ENCODE measurements at regions not wholly inside any gene's neighbourhood (a gene's known extent, or its start where the extent isn't known, plus 50 kb on each side); places are given as distances from the start of the nearest gene placed in this dataset.

DNA sequence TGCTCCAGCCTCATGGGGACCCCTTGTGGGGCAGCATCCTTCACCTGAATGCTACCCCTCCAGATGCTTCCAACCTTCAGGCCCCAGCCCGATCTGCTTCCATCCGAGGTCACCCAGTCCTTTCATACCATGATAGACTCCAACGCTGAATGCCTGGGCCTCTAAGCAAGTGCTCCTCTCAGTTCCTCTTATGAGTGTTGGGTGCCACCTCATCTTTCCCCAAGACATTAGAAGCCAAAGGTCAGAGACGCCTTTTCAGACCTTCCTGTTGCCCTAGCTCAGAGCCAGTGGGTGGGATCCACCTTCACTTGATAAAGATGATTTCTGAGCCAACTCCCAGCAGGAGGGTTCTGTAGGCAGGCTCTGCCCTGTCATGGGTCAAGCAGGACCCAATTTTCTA lies 174.5 kb upstream of the MGAT5 start:
- no peaks in the 10 kb centered on the region for H3K27me3 ChIP-seq (ENCODE audit: insufficient read depth, low read depth, low read length)
- no peaks in the 10 kb centered on the region for H4K20me1 ChIP-seq (ENCODE audit: insufficient read depth)
- no peak overlapping the region for H3K4me2 ChIP-seq (ENCODE audit: low read length)
- no peaks in the 10 kb centered on the region for H3K36me3 ChIP-seq (ENCODE audit: insufficient read depth, low read length)
- no peak overlapping the region for H2AFZ ChIP-seq (ENCODE audit: low read depth, low read length)
- no peak overlapping the region for H3K4me3 ChIP-seq (ENCODE audit: low read length)
- H3K9me2 ChIP-seq (ENCODE audit: insufficient read depth, low read length): no peaks in the 10 kb centered on the region
- TF ChIP-seq POLR2AphosphoS5 (IDR thresholded peaks at IDR 0.05) (no peak), CTCF (IDR thresholded peaks at IDR 0.05; ENCODE audit: poor library complexity, severe bottlenecking) (no peak), RAD21 (conservative IDR thresholded peaks at IDR 0.05) (no peak)
- H3K79me2 ChIP-seq (replicated peaks; ENCODE audit: insufficient read depth, low read length): no peaks in the 10 kb centered on the region
- no peaks in the 10 kb centered on the region for H3K9me3 ChIP-seq (ENCODE audit: low read length)
- H3K9ac ChIP-seq (ENCODE audit: low read length): no peak overlapping the region
- H3K27ac ChIP-seq (ENCODE audit: low read length): no peak overlapping the region
- H3F3A ChIP-seq (ENCODE audit: insufficient read depth, low read length, poor library complexity, severe bottlenecking): no peaks in the 10 kb centered on the region

DNA sequence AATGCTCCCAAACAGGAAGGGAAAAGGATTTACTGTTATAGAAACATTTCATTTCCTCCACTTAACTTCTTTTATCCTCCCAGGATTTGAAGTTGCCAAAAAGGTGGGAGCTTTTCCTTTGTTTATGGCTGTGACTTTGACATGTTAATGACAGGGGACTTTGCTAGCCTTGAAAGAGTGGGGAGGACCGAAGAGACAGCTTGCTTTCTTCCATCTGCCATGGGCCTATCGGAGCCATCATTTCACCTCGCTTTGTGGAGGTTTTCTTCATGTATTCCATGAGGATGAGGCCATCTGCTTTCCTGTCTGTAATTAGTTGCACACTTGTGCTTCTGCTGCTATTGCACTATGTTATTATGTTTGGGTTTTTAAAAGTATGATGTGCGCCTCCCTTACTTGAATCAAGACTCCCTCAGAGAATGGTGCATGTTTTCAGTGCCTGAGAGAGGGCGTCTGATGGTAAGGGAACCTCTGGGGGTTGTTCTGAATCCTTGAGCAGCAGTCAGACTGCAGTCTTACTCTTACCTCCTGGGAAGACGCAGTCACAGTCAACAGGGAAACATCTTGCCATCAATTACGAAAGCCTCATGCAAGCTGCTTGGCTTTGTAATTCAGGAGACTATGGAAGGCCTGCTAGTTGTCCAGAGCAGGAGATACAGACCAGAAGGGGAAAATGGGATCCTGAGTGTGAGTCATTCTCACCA lies 173.3 kb upstream of the MGAT5 start:
- Histone ChIP-seq H3K4me3 (ENCODE audit: low read length) (no peak overlapping the region), H3K4me2 (ENCODE audit: low read length) (no peak overlapping the region), H3K36me3 (ENCODE audit: insufficient read depth, low read length) (no peaks in the 10 kb centered on the region), H2AFZ (ENCODE audit: low read depth, low read length) (no peak overlapping the region), H3K9me2 (ENCODE audit: insufficient read depth, low read length) (no peaks in the 10 kb centered on the region), H3K9me3 (ENCODE audit: low read length) (no peaks in the 10 kb centered on the region), H3K27me3 (ENCODE audit: insufficient read depth, low read depth, low read length) (no peaks in the 10 kb centered on the region), H3F3A (ENCODE audit: insufficient read depth, low read length, poor library complexity, severe bottlenecking) (no peaks in the 10 kb centered on the region), H3K9ac (ENCODE audit: low read length) (no peak overlapping the region), H3K27ac (ENCODE audit: low read length) (no peak overlapping the region), H4K20me1 (ENCODE audit: insufficient read depth) (no peaks in the 10 kb centered on the region), H3K79me2 (replicated peaks; ENCODE audit: insufficient read depth, low read length) (no peaks in the 10 kb centered on the region)
- TF ChIP-seq SMC3 (conservative IDR thresholded peaks at IDR 0.05; ENCODE audit: poor library complexity) (no peak), POLR2AphosphoS5 (IDR thresholded peaks at IDR 0.05) (no peak)

GRCh38 chr2:134081238-134081938 lies 172.5 kb upstream of the MGAT5 start:
- no peaks in the 10 kb centered on the region for H3K36me3 ChIP-seq (ENCODE audit: insufficient read depth, low read length)
- H3K9me2 ChIP-seq (ENCODE audit: insufficient read depth, low read length): no peaks in the 10 kb centered on the region

More at GRCh38 chr2:134081238-134081938, 172.5 kb upstream of the MGAT5 start:
- no peaks in the 10 kb centered on the region for H3K79me2 ChIP-seq (replicated peaks; ENCODE audit: insufficient read depth, low read length)
- no peaks in the 10 kb centered on the region for H3F3A ChIP-seq (ENCODE audit: insufficient read depth, low read length, poor library complexity, severe bottlenecking)
- no peak overlapping the region for H3K27ac ChIP-seq (ENCODE audit: low read length)
- H3K27me3 ChIP-seq (ENCODE audit: insufficient read depth, low read depth, low read length): no peaks in the 10 kb centered on the region
- H2AFZ ChIP-seq (ENCODE audit: low read depth, low read length): no peak overlapping the region
- H3K4me2 ChIP-seq (ENCODE audit: low read length): no peak overlapping the region
- no peaks in the 10 kb centered on the region for H4K20me1 ChIP-seq (ENCODE audit: insufficient read depth)
- no peak overlapping the region for H3K9ac ChIP-seq (ENCODE audit: low read length)
- H3K9me3 ChIP-seq (ENCODE audit: low read length): no peaks in the 10 kb centered on the region
- no peak overlapping the region for H3K4me3 ChIP-seq (ENCODE audit: low read length)
- TF ChIP-seq RAD21 (conservative IDR thresholded peaks at IDR 0.05) (no peak), EP300 (conservative IDR thresholded peaks at IDR 0.05; ENCODE audit: poor library complexity, severe bottlenecking) (no peak), REST (IDR thresholded peaks at IDR 0.05; ENCODE audit: borderline replicate concordance) (no peak), MXI1 (conservative IDR thresholded peaks at IDR 0.05; ENCODE audit: poor library complexity, severe bottlenecking) (no peak), TAF1 (IDR thresholded peaks at IDR 0.05; ENCODE audit: low read depth) (no peak), EZH2 (IDR thresholded peaks at IDR 0.05; ENCODE audit: borderline replicate concordance, insufficient read depth, low read length, poor library complexity, severe bottlenecking) (no peak), SMC3 (conservative IDR thresholded peaks at IDR 0.05; ENCODE audit: poor library complexity) (no peak), POLR2AphosphoS5 (IDR thresholded peaks at IDR 0.05) (no peak), CTCF (IDR thresholded peaks at IDR 0.05; ENCODE audit: poor library complexity, severe bottlenecking) (no peak)
